A673 (cell line): ENCODE measurements at regions not wholly inside any gene's neighbourhood (a gene's known extent, or its start where the extent isn't known, plus 50 kb on each side); places are given as distances from the start of the nearest gene placed in this dataset.

ENCODE experiments used
- EZH2 ChIP-seq: fragments of 200-600 bp; sonication (generic); IDR thresholded peaks from 2 replicates; pipeline ENCODE4 v1.6.1; 2017; ENCODE audit warnings: borderline replicate concordance, low read depth, mild to moderate bottlenecking, mixed read lengths, antibody characterized with exemption, low read length; ENCODE audit not compliant: poor library complexity, severe bottlenecking
- TF ChIP-seq, protein P1 (sequence below): fragments of 300-800, 200-600 bp; sonication (generic); conservative IDR thresholded peaks from 2 replicates; pipeline ENCODE4 v1.5.1; 2017; ENCODE audit warnings: low read depth, mild to moderate bottlenecking, antibody characterized with exemption, low read length, moderate library complexity, mixed read lengths

DNA sequence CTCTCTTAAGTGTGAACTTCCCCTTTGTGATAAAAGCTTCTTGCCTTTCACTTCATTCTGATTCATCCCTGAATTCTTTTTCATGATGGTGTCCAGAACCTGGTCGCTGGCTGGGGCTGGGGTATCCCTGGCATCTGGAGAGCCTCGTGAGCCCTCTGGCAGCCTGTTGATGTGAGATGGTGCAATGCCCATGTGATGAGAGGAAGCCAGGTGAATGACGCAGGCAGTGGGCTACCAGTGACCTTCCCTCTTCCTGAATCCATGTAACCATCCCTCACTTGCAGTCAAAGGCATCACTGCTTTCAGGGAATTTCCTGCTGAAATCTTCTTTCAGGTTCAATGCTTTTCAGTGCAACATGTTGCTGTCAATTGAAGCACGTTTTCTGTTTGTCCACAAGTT is 158.6 kb upstream of the SLC10A2 start:
- TF ChIP-seq, protein P1, sequence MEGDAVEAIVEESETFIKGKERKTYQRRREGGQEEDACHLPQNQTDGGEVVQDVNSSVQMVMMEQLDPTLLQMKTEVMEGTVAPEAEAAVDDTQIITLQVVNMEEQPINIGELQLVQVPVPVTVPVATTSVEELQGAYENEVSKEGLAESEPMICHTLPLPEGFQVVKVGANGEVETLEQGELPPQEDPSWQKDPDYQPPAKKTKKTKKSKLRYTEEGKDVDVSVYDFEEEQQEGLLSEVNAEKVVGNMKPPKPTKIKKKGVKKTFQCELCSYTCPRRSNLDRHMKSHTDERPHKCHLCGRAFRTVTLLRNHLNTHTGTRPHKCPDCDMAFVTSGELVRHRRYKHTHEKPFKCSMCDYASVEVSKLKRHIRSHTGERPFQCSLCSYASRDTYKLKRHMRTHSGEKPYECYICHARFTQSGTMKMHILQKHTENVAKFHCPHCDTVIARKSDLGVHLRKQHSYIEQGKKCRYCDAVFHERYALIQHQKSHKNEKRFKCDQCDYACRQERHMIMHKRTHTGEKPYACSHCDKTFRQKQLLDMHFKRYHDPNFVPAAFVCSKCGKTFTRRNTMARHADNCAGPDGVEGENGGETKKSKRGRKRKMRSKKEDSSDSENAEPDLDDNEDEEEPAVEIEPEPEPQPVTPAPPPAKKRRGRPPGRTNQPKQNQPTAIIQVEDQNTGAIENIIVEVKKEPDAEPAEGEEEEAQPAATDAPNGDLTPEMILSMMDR: no peak
- TF ChIP-seq EZH2: no peak
